ENCODE measurements at regions not wholly inside any gene's neighbourhood (a gene's known extent, or its start where the extent isn't known, plus 50 kb on each side); places are given as distances from the start of the nearest gene placed in this dataset.
A peak's percentile ranks its signal among the peaks of the same experiment; 100 is the strongest.
"Not testable (repeated sequence)": the region's sequence is repeated elsewhere in the genome, so short reads cannot be mapped to it uniquely, and the experiment has no call there.

- Histone ChIP-seq H3K4me3 (ENCODE audit: low read depth, low read length) (no peak overlapping the region), H3K36me3 (ENCODE audit: control insufficient read depth, insufficient read depth, low read length) (no peaks in the 10 kb centered on the region), H3K9me3 (ENCODE audit: control insufficient read depth, insufficient read depth, low read length) (no peaks in the 10 kb centered on the region), H3K27me3 (ENCODE audit: control insufficient read depth, insufficient read depth, low read length) (no peaks in the 10 kb centered on the region), H3K9ac (ENCODE audit: low read depth, low read length) (no peak overlapping the region), H3K4me1 (ENCODE audit: control insufficient read depth, insufficient read depth, low read length) (peaks cover 34% of the 10 kb centered on the region)
Measured at GRCh38 chr20:40279390-40279789, 409.6 kb downstream of the MAFB start.

DNA sequence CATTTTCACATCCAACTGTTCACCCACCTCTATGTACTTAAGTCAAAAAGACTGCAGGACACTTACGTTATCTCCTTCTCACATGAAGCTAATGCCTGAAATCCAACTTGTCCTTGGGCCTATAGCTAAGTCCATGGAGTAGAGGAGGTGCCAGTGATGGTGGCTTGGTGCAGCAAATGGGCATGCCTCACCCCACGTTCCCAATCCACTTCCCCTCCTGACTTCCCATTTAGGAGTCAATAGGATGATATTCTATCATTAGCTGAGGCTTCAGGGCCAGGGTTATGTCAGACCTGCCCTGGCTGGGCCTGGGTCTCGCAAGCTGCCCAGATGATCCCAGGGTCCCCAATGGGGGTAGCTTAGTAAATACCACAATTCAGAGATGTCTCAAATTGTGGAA lies 410.4 kb downstream of the MAFB start:
- H3K4me1 ChIP-seq (ENCODE audit: control insufficient read depth, insufficient read depth, low read length), result peaks cover 34% of the 10 kb centered on the region
- no peak overlapping the region for H3K9ac ChIP-seq (ENCODE audit: low read depth, low read length)
- no peaks in the 10 kb centered on the region for H3K36me3 ChIP-seq (ENCODE audit: control insufficient read depth, insufficient read depth, low read length)
- no peaks in the 10 kb centered on the region for H3K9me3 ChIP-seq (ENCODE audit: control insufficient read depth, insufficient read depth, low read length)
- no peak overlapping the region for H3K4me3 ChIP-seq (ENCODE audit: low read depth, low read length)
- no peaks in the 10 kb centered on the region for H3K27me3 ChIP-seq (ENCODE audit: control insufficient read depth, insufficient read depth, low read length)

DNA sequence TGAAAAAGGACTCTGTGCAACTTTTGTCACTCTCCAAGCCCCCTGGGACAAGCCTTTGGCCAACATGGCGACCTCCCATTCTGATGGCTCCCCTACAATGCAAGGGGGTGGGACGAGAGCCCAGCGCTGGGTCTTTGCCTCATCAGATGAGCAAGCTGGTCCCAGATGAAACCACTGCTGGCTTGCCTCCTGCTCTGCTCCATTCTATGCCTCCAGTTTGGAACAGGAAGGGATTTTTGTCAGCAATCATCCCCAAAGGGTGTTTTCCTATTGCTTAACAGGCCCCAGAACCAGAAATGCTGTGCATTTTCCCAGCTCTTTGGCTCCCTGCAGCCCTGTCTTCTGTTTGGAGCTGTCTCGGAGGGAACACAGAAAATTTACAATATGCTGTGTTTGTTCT lies 412.7 kb downstream of the MAFB start:
- Histone ChIP-seq H3K27me3 (ENCODE audit: control insufficient read depth, insufficient read depth, low read length) (no peaks in the 10 kb centered on the region), H3K9me3 (ENCODE audit: control insufficient read depth, insufficient read depth, low read length) (no peaks in the 10 kb centered on the region), H3K4me3 (ENCODE audit: low read depth, low read length) (no peak overlapping the region), H3K36me3 (ENCODE audit: control insufficient read depth, insufficient read depth, low read length) (peaks cover 2% of the 10 kb centered on the region), H3K4me1 (ENCODE audit: control insufficient read depth, insufficient read depth, low read length) (peaks cover 34% of the 10 kb centered on the region), H3K9ac (ENCODE audit: low read depth, low read length) (peak overlapping the region; percentile 26)

GRCh38 chr20:40275738-40276137 lies 413.3 kb downstream of the MAFB start:
- Histone ChIP-seq H3K27me3 (ENCODE audit: control insufficient read depth, insufficient read depth, low read length) (no peaks in the 10 kb centered on the region), H3K4me3 (ENCODE audit: low read depth, low read length) (peak overlapping the region; percentile 3), H3K9me3 (ENCODE audit: control insufficient read depth, insufficient read depth, low read length) (no peaks in the 10 kb centered on the region), H3K9ac (ENCODE audit: low read depth, low read length) (peak overlapping the region; percentile 26), H3K36me3 (ENCODE audit: control insufficient read depth, insufficient read depth, low read length) (peaks cover 2% of the 10 kb centered on the region), H3K4me1 (ENCODE audit: control insufficient read depth, insufficient read depth, low read length) (peaks cover 34% of the 10 kb centered on the region)

DNA sequence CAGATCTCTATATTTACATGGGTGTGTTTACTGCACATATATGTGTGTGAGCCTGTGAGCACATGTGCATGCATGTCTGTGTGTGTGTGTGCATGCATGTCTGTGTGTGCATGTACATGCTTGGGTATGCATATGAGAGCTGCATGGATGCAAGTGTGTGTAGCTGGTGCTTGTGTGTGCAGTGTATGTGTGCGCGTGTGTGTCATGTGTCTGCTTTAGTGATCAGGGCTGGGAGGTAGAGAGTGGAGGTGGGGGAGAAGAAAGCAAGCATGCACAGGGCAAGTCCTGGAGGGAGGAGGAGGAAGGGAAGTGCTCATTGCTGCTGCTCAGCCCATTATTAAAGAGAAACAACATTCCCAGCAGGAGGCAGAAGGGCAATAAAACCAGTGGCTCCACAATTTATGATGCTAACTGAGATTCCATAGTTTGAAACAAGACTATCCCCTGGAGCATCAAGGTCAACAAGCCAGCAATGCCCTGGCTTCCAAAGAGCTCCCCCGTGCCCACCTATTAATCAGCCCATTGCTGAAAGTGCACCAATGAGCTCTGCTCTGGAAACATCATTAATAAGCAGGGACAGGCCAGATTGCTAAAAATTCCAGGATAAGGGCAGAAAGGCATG lies 414.0 kb downstream of the MAFB start:
- peak overlapping the region; percentile 37 for H3K4me3 ChIP-seq (ENCODE audit: low read depth, low read length)
- H3K9me3 ChIP-seq (ENCODE audit: control insufficient read depth, insufficient read depth, low read length), result no peaks in the 10 kb centered on the region

DNA sequence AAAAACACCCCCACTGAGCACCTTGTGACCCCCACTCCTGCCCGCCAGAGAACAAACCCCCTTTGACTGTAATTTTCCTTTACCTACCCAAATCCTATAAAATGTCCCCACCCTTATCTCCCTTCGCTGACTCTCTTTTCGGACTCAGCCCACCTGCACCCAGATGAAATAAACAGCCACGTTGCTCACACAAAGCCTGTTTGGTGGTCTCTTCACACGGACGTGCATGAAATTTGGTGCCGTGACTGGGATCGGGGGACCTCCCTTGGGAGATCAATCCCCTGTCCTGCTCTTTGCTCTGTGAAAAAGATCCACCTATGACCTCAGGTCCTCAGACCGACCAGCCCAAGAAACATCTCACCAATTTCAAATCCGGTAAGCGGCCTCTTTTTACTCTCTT lies 419.8 kb downstream of the MAFB start:
- not testable (repeated sequence) for H3K27me3 ChIP-seq (ENCODE audit: control insufficient read depth, insufficient read depth, low read length); H3K36me3 ChIP-seq (ENCODE audit: control insufficient read depth, insufficient read depth, low read length); H3K9ac ChIP-seq (ENCODE audit: low read depth, low read length); H3K9me3 ChIP-seq (ENCODE audit: control insufficient read depth, insufficient read depth, low read length)
- H3K4me1 ChIP-seq (ENCODE audit: control insufficient read depth, insufficient read depth, low read length), result peaks cover 19% of the 10 kb centered on the region
- H3K4me3 ChIP-seq (ENCODE audit: low read depth, low read length), result peak overlapping the region; percentile 59

More for the DNA sequence above, 414.0 kb downstream of the MAFB start:
- peaks cover 34% of the 10 kb centered on the region for H3K4me1 ChIP-seq (ENCODE audit: control insufficient read depth, insufficient read depth, low read length)
- H3K9ac ChIP-seq (ENCODE audit: low read depth, low read length), result peak overlapping the region; percentile 0
- no peaks in the 10 kb centered on the region for H3K27me3 ChIP-seq (ENCODE audit: control insufficient read depth, insufficient read depth, low read length)
- H3K36me3 ChIP-seq (ENCODE audit: control insufficient read depth, insufficient read depth, low read length), result peaks cover 2% of the 10 kb centered on the region

DNA sequence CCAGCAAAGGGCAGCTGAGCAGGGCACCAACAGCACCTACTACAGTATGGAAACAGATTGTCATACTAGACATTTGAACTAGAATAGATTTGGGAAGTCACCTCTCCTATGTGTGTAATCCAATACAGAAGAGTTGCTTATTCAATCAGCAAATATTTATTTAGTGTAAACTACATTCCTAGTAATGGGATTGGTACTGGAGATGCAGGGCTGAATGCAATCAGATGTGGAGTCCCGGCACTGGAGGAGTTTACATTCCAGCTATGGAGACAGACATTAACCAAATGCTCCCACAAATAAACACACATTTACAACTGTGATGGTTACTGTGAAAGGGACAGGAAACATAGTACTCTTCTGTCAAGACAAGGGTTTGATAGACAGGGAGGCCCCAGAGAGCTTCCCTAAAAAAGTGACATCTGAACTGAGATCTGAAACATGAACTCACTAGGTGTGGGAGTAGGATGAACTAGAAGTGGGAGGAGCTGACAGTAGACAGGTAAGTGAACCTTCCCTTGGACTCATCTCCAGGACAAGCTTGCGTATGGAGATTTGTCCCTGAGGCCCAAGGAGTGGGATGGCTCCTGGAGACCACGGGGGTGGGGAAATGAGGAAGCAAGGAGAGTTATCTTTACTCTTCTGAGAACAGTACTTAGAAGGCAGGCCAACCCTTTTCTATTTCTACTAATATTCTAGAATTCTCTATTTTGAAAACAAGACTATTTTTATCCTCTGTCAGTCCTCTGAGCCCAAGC lies 420.5 kb downstream of the MAFB start:
- Histone ChIP-seq H3K9me3 (ENCODE audit: control insufficient read depth, insufficient read depth, low read length) (no peaks in the 10 kb centered on the region), H3K36me3 (ENCODE audit: control insufficient read depth, insufficient read depth, low read length) (peaks cover 2% of the 10 kb centered on the region), H3K9ac (ENCODE audit: low read depth, low read length) (peak overlapping the region; percentile 70), H3K27me3 (ENCODE audit: control insufficient read depth, insufficient read depth, low read length) (no peaks in the 10 kb centered on the region), H3K4me3 (ENCODE audit: low read depth, low read length) (peak overlapping the region; percentile 36), H3K4me1 (ENCODE audit: control insufficient read depth, insufficient read depth, low read length) (peaks cover 23% of the 10 kb centered on the region)

DNA sequence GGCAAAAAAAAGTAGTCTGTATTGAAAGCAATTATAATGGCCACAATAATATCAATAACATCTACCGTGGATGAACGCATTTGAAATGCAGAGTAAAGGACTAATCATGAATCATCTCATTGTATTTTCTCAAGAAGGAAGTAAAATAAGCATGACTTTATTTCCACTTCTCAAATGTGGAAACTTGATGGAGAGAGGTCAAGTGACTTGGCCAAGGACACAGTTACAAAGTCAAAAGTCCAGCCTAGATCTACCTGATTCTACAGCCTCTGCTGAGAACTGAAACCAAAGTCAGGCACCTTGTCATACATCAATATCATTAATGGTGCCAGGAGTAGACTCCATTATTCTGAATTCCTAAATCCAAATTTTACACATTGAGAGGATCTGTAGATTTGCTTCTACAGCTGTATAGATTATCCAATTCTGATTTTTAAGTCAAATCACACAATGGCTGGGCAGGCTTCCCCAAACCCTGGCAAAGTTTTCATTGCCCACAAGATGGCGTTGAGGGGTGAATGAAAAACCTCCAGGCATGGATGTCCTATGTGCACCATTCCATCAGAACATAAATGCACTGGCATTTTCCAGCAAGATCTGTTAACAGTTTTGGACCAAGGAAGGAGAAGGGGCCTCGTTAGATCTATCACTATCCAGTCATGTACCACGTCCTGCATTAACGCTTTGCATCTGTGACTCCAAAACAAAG lies 423.1 kb downstream of the MAFB start:
- Histone ChIP-seq H3K27me3 (ENCODE audit: control insufficient read depth, insufficient read depth, low read length) (no peaks in the 10 kb centered on the region), H3K9ac (ENCODE audit: low read depth, low read length) (no peak overlapping the region), H3K9me3 (ENCODE audit: control insufficient read depth, insufficient read depth, low read length) (no peaks in the 10 kb centered on the region), H3K4me1 (ENCODE audit: control insufficient read depth, insufficient read depth, low read length) (peaks cover 28% of the 10 kb centered on the region), H3K4me3 (ENCODE audit: low read depth, low read length) (no peak overlapping the region), H3K36me3 (ENCODE audit: control insufficient read depth, insufficient read depth, low read length) (no peaks in the 10 kb centered on the region)

GRCh38 chr20:40262219-40262618 lies 426.8 kb downstream of the MAFB start:
- H3K4me1 ChIP-seq (ENCODE audit: control insufficient read depth, insufficient read depth, low read length), result peaks cover 16% of the 10 kb centered on the region
- no peak overlapping the region for H3K9ac ChIP-seq (ENCODE audit: low read depth, low read length)
- H3K9me3 ChIP-seq (ENCODE audit: control insufficient read depth, insufficient read depth, low read length), result no peaks in the 10 kb centered on the region
- H3K36me3 ChIP-seq (ENCODE audit: control insufficient read depth, insufficient read depth, low read length), result no peaks in the 10 kb centered on the region
- H3K27me3 ChIP-seq (ENCODE audit: control insufficient read depth, insufficient read depth, low read length), result no peaks in the 10 kb centered on the region
- no peak overlapping the region for H3K4me3 ChIP-seq (ENCODE audit: low read depth, low read length)

DNA sequence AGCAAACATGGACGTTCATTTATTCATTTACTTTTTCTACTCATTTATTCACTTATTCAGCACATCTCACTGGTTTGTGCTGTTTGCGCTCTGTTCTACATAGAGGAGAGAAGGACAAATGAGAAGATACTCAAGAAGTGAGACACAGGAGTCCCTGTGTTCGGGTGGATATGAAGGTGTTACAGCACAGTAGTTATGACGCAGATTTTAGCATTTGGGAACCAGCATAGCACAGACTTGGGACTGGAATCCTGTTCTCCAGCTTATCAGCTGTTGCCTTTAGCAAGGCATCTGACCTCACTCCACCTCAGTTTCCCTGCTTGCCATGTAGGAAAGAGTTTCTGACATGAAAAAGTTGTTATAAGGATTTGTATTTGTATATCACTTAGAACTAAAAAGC lies 430.1 kb downstream of the MAFB start:
- no peak overlapping the region for H3K4me3 ChIP-seq (ENCODE audit: low read depth, low read length)
- peaks cover 5% of the 10 kb centered on the region for H3K4me1 ChIP-seq (ENCODE audit: control insufficient read depth, insufficient read depth, low read length)
- no peak overlapping the region for H3K9ac ChIP-seq (ENCODE audit: low read depth, low read length)
- no peaks in the 10 kb centered on the region for H3K27me3 ChIP-seq (ENCODE audit: control insufficient read depth, insufficient read depth, low read length)
- no peaks in the 10 kb centered on the region for H3K36me3 ChIP-seq (ENCODE audit: control insufficient read depth, insufficient read depth, low read length)
- no peaks in the 10 kb centered on the region for H3K9me3 ChIP-seq (ENCODE audit: control insufficient read depth, insufficient read depth, low read length)

DNA sequence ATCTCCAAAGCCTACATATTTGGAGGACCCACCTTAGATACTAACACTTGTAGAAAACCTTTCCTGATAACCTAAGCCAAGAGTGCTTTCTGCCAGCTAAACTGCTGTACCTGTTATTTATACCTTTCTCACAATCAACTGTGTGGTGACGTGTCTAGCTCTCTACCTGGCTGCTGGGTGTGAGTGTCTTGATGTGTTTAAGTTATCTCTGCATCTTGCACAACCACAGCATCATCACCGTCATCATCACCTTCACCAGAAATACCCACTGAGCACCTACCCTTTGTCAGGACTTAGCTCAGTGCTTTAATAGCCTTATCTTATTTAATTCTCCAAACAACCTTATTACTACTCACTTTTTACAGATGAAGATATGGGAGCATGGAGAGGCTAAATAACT lies 431.3 kb downstream of the MAFB start:
- peaks cover 3% of the 10 kb centered on the region for H3K4me1 ChIP-seq (ENCODE audit: control insufficient read depth, insufficient read depth, low read length)
- no peaks in the 10 kb centered on the region for H3K36me3 ChIP-seq (ENCODE audit: control insufficient read depth, insufficient read depth, low read length)
- H3K9ac ChIP-seq (ENCODE audit: low read depth, low read length), result no peak overlapping the region
- H3K4me3 ChIP-seq (ENCODE audit: low read depth, low read length), result no peak overlapping the region
- no peaks in the 10 kb centered on the region for H3K27me3 ChIP-seq (ENCODE audit: control insufficient read depth, insufficient read depth, low read length)
- H3K9me3 ChIP-seq (ENCODE audit: control insufficient read depth, insufficient read depth, low read length), result no peaks in the 10 kb centered on the region

DNA sequence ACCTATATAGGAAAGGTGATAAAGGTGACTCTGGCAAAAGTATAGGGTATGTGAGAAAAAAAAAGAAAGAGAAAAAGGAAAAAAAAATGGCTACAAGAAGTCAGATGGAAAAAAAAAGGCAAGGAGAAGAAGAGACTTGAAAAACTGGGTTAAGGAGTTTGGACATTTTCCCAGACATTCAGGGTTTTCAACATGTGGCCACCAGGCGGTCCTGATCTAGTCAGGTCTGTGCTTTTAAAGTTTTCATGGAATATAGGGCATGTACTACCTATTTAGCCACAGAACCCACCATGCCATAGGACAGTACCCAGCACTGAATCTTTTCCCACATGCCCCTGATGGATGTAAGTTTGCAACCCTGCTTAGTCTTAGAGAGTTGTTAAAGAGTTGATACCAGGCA lies 433.7 kb downstream of the MAFB start:
- H3K27me3 ChIP-seq (ENCODE audit: control insufficient read depth, insufficient read depth, low read length), result no peaks in the 10 kb centered on the region

More for the DNA sequence above, 433.7 kb downstream of the MAFB start:
- Histone ChIP-seq H3K36me3 (ENCODE audit: control insufficient read depth, insufficient read depth, low read length) (no peaks in the 10 kb centered on the region), H3K4me3 (ENCODE audit: low read depth, low read length) (no peak overlapping the region), H3K9me3 (ENCODE audit: control insufficient read depth, insufficient read depth, low read length) (no peaks in the 10 kb centered on the region), H3K4me1 (ENCODE audit: control insufficient read depth, insufficient read depth, low read length) (no peaks in the 10 kb centered on the region), H3K9ac (ENCODE audit: low read depth, low read length) (no peak overlapping the region)
